ENCODE measurements at regions not wholly inside any gene's neighbourhood (a gene's known extent, or its start where the extent isn't known, plus 50 kb on each side); places are given as distances from the start of the nearest gene placed in this dataset.

GRCh38 chr9:115944166-115944948, 209.2 kb upstream of the PAPPA start (continued):
- TF ChIP-seq RFXAP (CRISPR knock-in tag; IDR thresholded peaks at IDR 0.05; ENCODE audit: borderline replicate concordance) (0 out of 2 replicates have a peak, but pooled peaks have one; percentile 72), ZNF770 (CRISPR knock-in tag; IDR thresholded peaks at IDR 0.05) (no peak; the same call in 1 of the 2 replicates), MXD3 (CRISPR knock-in tag; IDR thresholded peaks at IDR 0.05) (peak; percentile 55; the same call in 1 of the 2 replicates), ZNF646 (CRISPR knock-in tag; IDR thresholded peaks at IDR 0.05) (no peak), ZMYM2 (CRISPR knock-in tag; IDR thresholded peaks at IDR 0.05) (peak; percentile 57; the same call in 1 of the 2 replicates), ZNF713 (CRISPR knock-in tag; IDR thresholded peaks at IDR 0.05) (no peak), MZF1 (CRISPR knock-in tag; IDR thresholded peaks at IDR 0.05; ENCODE audit: borderline replicate concordance) (no peak), ZNF446 (CRISPR knock-in tag; IDR thresholded peaks at IDR 0.05) (no peak), MAX (IDR thresholded peaks at IDR 0.05) (peak; percentile 90), HINFP (CRISPR knock-in tag; IDR thresholded peaks at IDR 0.05; ENCODE audit: low read depth) (no peak), PRPF4 (IDR thresholded peaks at IDR 0.05; ENCODE audit: low read depth, low read length, poor library complexity, severe bottlenecking) (no peak), ETS1 (CRISPR knock-in tag; IDR thresholded peaks at IDR 0.05) (no peak), ZNF564 (CRISPR knock-in tag; IDR thresholded peaks at IDR 0.05) (no peak; the same call in 1 of the 2 replicates), NR2F1 (CRISPR knock-in tag; IDR thresholded peaks at IDR 0.05) (0 out of 4 replicates have a peak, but pooled peaks of 1 of the 2 experiments have one; percentile 30), SAFB2 (CRISPR knock-in tag; IDR thresholded peaks at IDR 0.05; ENCODE audit: borderline replicate concordance, low read depth) (no peak), ARID2 (CRISPR knock-in tag; IDR thresholded peaks at IDR 0.05; ENCODE audit: borderline replicate concordance) (peak; percentile 91)
